PC-3 (cell line): ENCODE measurements at regions not wholly inside any gene's neighbourhood (a gene's known extent, or its start where the extent isn't known, plus 50 kb on each side); places are given as distances from the start of the nearest gene placed in this dataset.

Experiments
- ATAC-seq: fragments of 200-7000 bp; cut with Tn5 transposase; 2 replicates; pipeline ENCODE4 v1.9.1; 2020; ENCODE audit warnings: mild to moderate bottlenecking, moderate library complexity
- BruUV-seq: library from RNA; stranded (reverse); fragments of 400-500 nt; replicated peaks from 2 replicates; lab custom pipeline; 2021; lab: Mats Ljungman, UMichigan
- CTCF ChIA-PET: fragments of 300-600 bp; sonication (Branson Sonifier 250); formaldehyde crosslinking; loops from one replicate; lab custom pipeline; 2022; ENCODE audit warnings: antibody characterized with exemption; lab: Charles Lee
- POLR2A ChIA-PET: fragments of 300-600 bp; sonication (Branson Sonifier 250); formaldehyde crosslinking; loops from one replicate; lab custom pipeline; 2022; ENCODE audit warnings: antibody characterized with exemption; ENCODE audit not compliant: unreplicated experiment; lab: Charles Lee
- DNase-seq: peaks from one replicate; pipeline ENCODE4 v3.0.0-alpha.2; 2015
- H2AFZ ChIP-seq: fragments of 300-600 bp; sonication (generic); 2 replicates; pipeline ENCODE4 v1.6.0; 2016; ENCODE audit warnings: antibody characterized with exemption, low read length
- H3F3A ChIP-seq: fragments of 300-600 bp; sonication (generic); one replicate; pipeline ENCODE4 v1.6.0; 2017; ENCODE audit warnings: antibody characterized with exemption, low read length, control low read depth, mild to moderate bottlenecking; ENCODE audit not compliant: unreplicated experiment
- H3K27ac ChIP-seq: fragments of 300-600 bp; sonication (generic); 2 replicates; pipeline ENCODE4 v1.5.1; 2016; ENCODE audit warnings: mild to moderate bottlenecking, low read length
- H3K27me3 ChIP-seq: fragments of 300-600 bp; sonication (generic); 2 replicates; pipeline ENCODE4 v1.6.1; 2016; ENCODE audit warnings: low read length, mixed read lengths
- H3K36me3 ChIP-seq: fragments of 300-600 bp; sonication (generic); 2 replicates; pipeline ENCODE4 v1.6.1; 2016; ENCODE audit warnings: low read depth, mixed run types, low read length, mixed read lengths
- H3K4me1 ChIP-seq: fragments of 300-600 bp; sonication (generic); 2 replicates; pipeline ENCODE4 v1.5.1; 2016; ENCODE audit warnings: low read length; ENCODE audit not compliant: insufficient read depth
- H3K4me2 ChIP-seq: fragments of 300-600 bp; sonication (generic); 2 replicates; pipeline ENCODE4 v1.6.0; 2016; ENCODE audit warnings: low read length
- H3K4me3 ChIP-seq: fragments of 300-600 bp; sonication (generic); 2 replicates; pipeline ENCODE4 v1.5.1; 2016; ENCODE audit warnings: mild to moderate bottlenecking, low read length, mixed read lengths
- H3K79me2 ChIP-seq: fragments of 300-600 bp; sonication (generic); 2 replicates; pipeline ENCODE4 v1.6.1; 2017; ENCODE audit warnings: low read length, mixed read lengths
- H3K9ac ChIP-seq: fragments of 300-600 bp; sonication (generic); 2 replicates; pipeline ENCODE4 v1.6.0; 2016; ENCODE audit warnings: mild to moderate bottlenecking, low read length
- H3K9me2 ChIP-seq: fragments of 300-600 bp; sonication (generic); replicated peaks from 2 replicates; pipeline ENCODE4 v1.6.1; 2016; ENCODE audit warnings: mixed run types, low read length, mixed read lengths
- H3K9me3 ChIP-seq: fragments of 300-600 bp; sonication (generic); 2 replicates; pipeline ENCODE4 v1.6.1; 2016; ENCODE audit warnings: low read length, mixed read lengths
- H4K20me1 ChIP-seq: fragments of 300-600 bp; sonication (generic); 2 replicates; pipeline ENCODE4 v1.6.1; 2016; ENCODE audit warnings: low read length, mixed read lengths
- CTCF ChIP-seq: fragments of 300-600 bp; sonication (generic); conservative IDR thresholded peaks from 2 replicates; pipeline ENCODE4 v1.5.1; 2017; ENCODE audit warnings: antibody characterized with exemption, low read depth, mild to moderate bottlenecking, low read length
- EZH2 ChIP-seq: fragments of 300-600 bp; sonication (generic); IDR thresholded peaks from one replicate; pipeline ENCODE4 v1.6.1; 2017; ENCODE audit warnings: antibody characterized with exemption, mild to moderate bottlenecking, low read length; ENCODE audit not compliant: unreplicated experiment
- EZH2phosphoT487 ChIP-seq: fragments of 300-600 bp; sonication (generic); IDR thresholded peaks from 2 replicates; pipeline ENCODE4 v1.6.1; 2018; ENCODE audit warnings: mild to moderate bottlenecking, antibody characterized with exemption, low read length, borderline replicate concordance
- intact Hi-C: fragments of 100-400 bp; cut with micrococcal nuclease; formaldehyde crosslinking; loops from 2 replicates; pipeline ENCODE4 v1.9.0; 2023

GRCh38 chr9:7305677-7306076 lies 493.9 kb downstream of the DMAC1 start:
- Histone ChIP-seq H3K27ac (no peak overlapping the region), H3K36me3 (no peaks in the 10 kb centered on the region), H3K4me1 (no peaks in the 10 kb centered on the region), H3K9me3 (no peaks in the 10 kb centered on the region), H3K27me3 (no peaks in the 10 kb centered on the region), H3K9ac (no peak overlapping the region), H2AFZ (no peak overlapping the region), H3K4me3 (no peak overlapping the region), H3K79me2 (no peaks in the 10 kb centered on the region), H4K20me1 (no peaks in the 10 kb centered on the region), H3F3A (no peaks in the 10 kb centered on the region), H3K9me2 (no peaks in the 10 kb centered on the region), H3K4me2 (no peak overlapping the region)
- ATAC-seq (no peak), DNase-seq (no peak)
- TF ChIP-seq EZH2phosphoT487 (no peak), EZH2 (no peak), CTCF (no peak)
- ChIA-PET POLR2A (no interaction called here), CTCF (no interaction called here)
- BruUV-seq, result no TSS peak
- intact Hi-C loops, result no loop called here

GRCh38 chr9:7304627-7304995 lies 495.0 kb downstream of the DMAC1 start:
- no peaks in the 10 kb centered on the region for H3F3A ChIP-seq
- ATAC-seq (no peak), DNase-seq (no peak)
- H3K4me1 ChIP-seq, result no peaks in the 10 kb centered on the region
- H3K27ac ChIP-seq, result no peak overlapping the region
- ChIA-PET POLR2A (no interaction called here), CTCF (no interaction called here)
- H3K36me3 ChIP-seq, result no peaks in the 10 kb centered on the region
- TF ChIP-seq CTCF (no peak), EZH2 (no peak), EZH2phosphoT487 (no peak)
- H3K27me3 ChIP-seq, result no peaks in the 10 kb centered on the region
- no peak overlapping the region for H3K4me3 ChIP-seq
- H3K9me2 ChIP-seq, result no peaks in the 10 kb centered on the region
- BruUV-seq, result no TSS peak
- H3K79me2 ChIP-seq, result no peaks in the 10 kb centered on the region
- intact Hi-C loops, result no loop called here
- no peak overlapping the region for H3K4me2 ChIP-seq
- H3K9me3 ChIP-seq, result no peaks in the 10 kb centered on the region
- H3K9ac ChIP-seq, result no peak overlapping the region
- no peaks in the 10 kb centered on the region for H4K20me1 ChIP-seq
- no peak overlapping the region for H2AFZ ChIP-seq

- DNase-seq (no peak), ATAC-seq (no peak)
- CTCF ChIA-PET, result no interaction called here
- Histone ChIP-seq H3K36me3 (no peaks in the 10 kb centered on the region), H2AFZ (no peak overlapping the region), H3K4me1 (no peaks in the 10 kb centered on the region), H3K27ac (no peak overlapping the region), H3K9me2 (no peaks in the 10 kb centered on the region), H3K9ac (no peak overlapping the region), H3F3A (no peaks in the 10 kb centered on the region), H3K27me3 (no peaks in the 10 kb centered on the region), H4K20me1 (no peaks in the 10 kb centered on the region), H3K9me3 (no peaks in the 10 kb centered on the region), H3K79me2 (no peaks in the 10 kb centered on the region), H3K4me3 (no peak overlapping the region), H3K4me2 (no peak overlapping the region)
- intact Hi-C loops, result no loop called here
- POLR2A ChIA-PET, result no interaction called here
- BruUV-seq, result no TSS peak
- TF ChIP-seq EZH2phosphoT487, result no peak
- no peak for TF ChIP-seq EZH2
- TF ChIP-seq CTCF, result no peak
Measured at GRCh38 chr9:7303907-7304626, 495.5 kb downstream of the DMAC1 start.
